ENCODE measurements at regions not wholly inside any gene's neighbourhood (a gene's known extent, or its start where the extent isn't known, plus 50 kb on each side); places are given as distances from the start of the nearest gene placed in this dataset.

DNA sequence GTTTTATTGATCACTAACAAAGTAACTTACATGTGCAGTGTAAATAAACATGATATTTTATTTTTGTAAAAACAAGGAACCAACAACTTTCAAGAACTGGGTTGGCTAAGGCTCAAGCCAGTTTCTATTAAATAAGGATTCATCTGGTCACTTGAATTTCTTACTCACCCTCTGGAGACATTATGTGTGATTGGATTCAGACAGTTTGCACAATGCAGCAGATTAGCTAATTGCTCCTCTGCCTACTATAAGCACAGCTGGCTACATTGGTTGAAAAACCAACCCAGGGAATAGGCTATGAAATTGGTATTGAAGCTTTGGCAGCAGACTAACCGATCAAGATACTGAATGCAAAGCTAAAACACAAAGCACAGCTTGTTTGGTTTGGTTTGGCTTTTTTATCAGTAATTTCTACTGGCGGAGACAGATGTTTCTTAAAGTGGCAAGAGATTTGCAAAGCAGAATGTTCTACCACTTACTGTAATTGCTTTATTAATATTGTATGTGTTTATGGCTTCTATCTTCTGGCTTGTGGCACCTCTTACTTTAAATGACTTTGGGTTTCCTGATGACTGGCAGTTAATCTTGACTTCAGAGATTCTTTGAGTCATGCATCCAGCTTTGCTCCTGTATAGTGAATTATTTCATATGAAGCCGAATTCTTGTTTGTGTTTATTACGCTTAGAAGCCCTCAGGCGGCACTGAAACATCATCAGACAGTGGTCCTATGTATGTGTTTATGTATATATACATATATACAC, 231.5 kb downstream of the MPDZ start:
- Histone ChIP-seq H3K27ac (ENCODE audit: insufficient read depth, low read length, poor library complexity, severe bottlenecking) (no peak overlapping the region), H3K4me3 (ENCODE audit: low read depth, low read length) (no peak overlapping the region), H3K4me1 (ENCODE audit: control insufficient read depth, insufficient read depth, low read length, poor library complexity, severe bottlenecking) (no peaks in the 10 kb centered on the region), H3K9me3 (ENCODE audit: control insufficient read depth in 2 of 2, low read length in 2 of 2) (no peaks in the 10 kb centered on the region), H3K36me3 (ENCODE audit: control insufficient read depth, insufficient read depth, low read length) (no peaks in the 10 kb centered on the region), H3K27me3 (ENCODE audit: control insufficient read depth, insufficient read depth, low read length) (no peaks in the 10 kb centered on the region)
- no peak for DNase-seq
- Mint-ChIP-seq H3K9me3 (peaks cover 2 to 32% (median 9%) of the 10 kb centered on the region in 7 donors), H3K27me3 (no peaks in the 10 kb centered on the region), H3K27ac (no peak overlapping the region), H3K4me3 (no peak overlapping the region), H3K36me3 (no peaks in the 10 kb centered on the region), H3K4me1 (no peaks in the 10 kb centered on the region)
- no peak for ATAC-seq (ENCODE audit: low read depth in 2 of 2)

DNA sequence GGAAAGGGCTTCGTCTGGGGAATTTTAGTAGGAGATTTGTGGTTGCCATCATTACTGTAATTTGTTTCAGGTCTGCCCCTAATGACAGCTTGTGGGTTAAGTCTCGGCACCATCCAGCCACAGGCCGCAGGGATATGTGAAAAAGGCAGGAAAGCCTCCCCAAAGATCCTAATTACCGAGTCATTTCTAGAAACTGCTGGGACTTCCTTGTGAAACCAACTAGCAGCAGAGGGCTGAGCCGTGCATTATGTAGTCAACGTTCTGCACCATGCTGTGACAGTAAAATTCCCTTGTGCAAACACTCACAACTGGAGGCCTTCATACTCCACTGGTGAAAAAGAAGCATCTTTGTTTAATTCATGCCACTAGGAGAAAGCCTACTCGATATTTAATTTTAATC, 230.3 kb downstream of the MPDZ start:
- Mint-ChIP-seq H3K27ac (no peak overlapping the region), H3K4me1 (no peaks in the 10 kb centered on the region), H3K27me3 (no peaks in the 10 kb centered on the region), H3K9me3 (peaks cover 2 to 37% (median 9%) of the 10 kb centered on the region in 7 donors), H3K4me3 (no peak overlapping the region), H3K36me3 (no peaks in the 10 kb centered on the region)
- Histone ChIP-seq H3K4me1 (ENCODE audit: control insufficient read depth, insufficient read depth, low read length, poor library complexity, severe bottlenecking) (no peaks in the 10 kb centered on the region), H3K9me3 (ENCODE audit: control insufficient read depth in 2 of 2, low read length in 2 of 2) (peaks cover 0 to 1% of the 10 kb centered on the region in 2 experiments), H3K27ac (ENCODE audit: insufficient read depth, low read length, poor library complexity, severe bottlenecking) (no peak overlapping the region), H3K36me3 (ENCODE audit: control insufficient read depth, insufficient read depth, low read length) (no peaks in the 10 kb centered on the region), H3K27me3 (ENCODE audit: control insufficient read depth, insufficient read depth, low read length) (no peaks in the 10 kb centered on the region), H3K4me3 (ENCODE audit: low read depth, low read length) (no peak overlapping the region)
- no peak for DNase-seq
- no peak for ATAC-seq (ENCODE audit: low read depth in 2 of 2)

DNA sequence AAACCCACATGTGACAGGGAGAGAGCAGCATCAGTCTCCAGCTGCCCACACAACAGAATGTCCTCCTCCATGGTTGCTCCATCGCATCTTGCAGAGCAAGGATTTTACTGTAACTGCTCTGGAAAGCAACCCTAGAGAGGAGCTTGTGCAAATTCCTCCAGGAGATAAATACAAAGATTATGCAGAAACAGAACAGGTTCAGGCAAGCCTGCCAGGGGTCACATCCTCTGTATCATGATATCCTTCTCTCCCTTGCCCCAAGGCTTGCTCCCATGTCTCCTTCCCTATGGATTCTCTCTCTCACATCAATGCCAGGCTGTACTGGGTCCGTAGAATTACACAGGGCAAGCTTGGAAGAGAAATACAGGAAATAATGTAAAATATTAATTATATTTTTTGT, 226.0 kb downstream of the MPDZ start:
- Mint-ChIP-seq H3K9me3 (peaks cover 0 to 22% (median 5%) of the 10 kb centered on the region in 7 donors), H3K27me3 (no peaks in the 10 kb centered on the region), H3K4me1 (no peaks in the 10 kb centered on the region), H3K27ac (no peak overlapping the region), H3K36me3 (no peaks in the 10 kb centered on the region), H3K4me3 (no peak overlapping the region)
- Histone ChIP-seq H3K9me3 (ENCODE audit: control insufficient read depth in 2 of 2, low read length in 2 of 2) (peaks cover 0 to 1% of the 10 kb centered on the region in 2 experiments), H3K27ac (ENCODE audit: insufficient read depth, low read length, poor library complexity, severe bottlenecking) (no peak overlapping the region), H3K27me3 (ENCODE audit: control insufficient read depth, insufficient read depth, low read length) (no peaks in the 10 kb centered on the region), H3K4me3 (ENCODE audit: low read depth, low read length) (no peak overlapping the region), H3K36me3 (ENCODE audit: control insufficient read depth, insufficient read depth, low read length) (no peaks in the 10 kb centered on the region), H3K4me1 (ENCODE audit: control insufficient read depth, insufficient read depth, low read length, poor library complexity, severe bottlenecking) (no peaks in the 10 kb centered on the region)
- ATAC-seq (ENCODE audit: low read depth in 2 of 2) = no peak
- DNase-seq = no peak

DNA sequence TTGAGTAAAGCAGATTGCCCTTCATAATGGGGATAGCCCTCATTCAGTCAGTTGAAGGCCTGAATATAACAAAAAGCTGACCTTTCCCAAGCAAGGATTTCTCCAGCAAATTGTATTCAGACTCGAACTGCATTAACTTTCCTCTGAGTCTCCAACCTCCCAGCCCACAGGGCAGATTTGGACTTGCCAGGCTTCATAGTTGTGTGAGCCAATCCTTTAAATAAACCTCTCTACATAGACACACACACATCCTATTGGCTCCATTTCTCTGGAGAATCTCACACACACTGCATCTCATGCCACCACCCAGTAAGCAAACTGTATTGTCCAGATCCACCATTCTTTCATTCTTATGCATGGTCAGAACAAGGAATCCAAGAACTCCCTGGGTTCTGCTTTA, 225.1 kb downstream of the MPDZ start:
- no peak for ATAC-seq (ENCODE audit: low read depth in 2 of 2)

More for the DNA sequence above, 225.1 kb downstream of the MPDZ start:
- Histone ChIP-seq H3K4me1 (ENCODE audit: control insufficient read depth, insufficient read depth, low read length, poor library complexity, severe bottlenecking) (no peaks in the 10 kb centered on the region), H3K27ac (ENCODE audit: insufficient read depth, low read length, poor library complexity, severe bottlenecking) (no peak overlapping the region), H3K4me3 (ENCODE audit: low read depth, low read length) (no peak overlapping the region), H3K9me3 (ENCODE audit: control insufficient read depth in 2 of 2, low read length in 2 of 2) (peaks cover 0 to 1% of the 10 kb centered on the region in 2 experiments), H3K36me3 (ENCODE audit: control insufficient read depth, insufficient read depth, low read length) (no peaks in the 10 kb centered on the region), H3K27me3 (ENCODE audit: control insufficient read depth, insufficient read depth, low read length) (no peaks in the 10 kb centered on the region)
- H3K36me3 Mint-ChIP-seq = no peaks in the 10 kb centered on the region
- no peak for DNase-seq
- H3K27me3 Mint-ChIP-seq = no peaks in the 10 kb centered on the region
- peaks cover 0 to 20% (median 7%) of the 10 kb centered on the region in 7 donors for H3K9me3 Mint-ChIP-seq
- H3K4me1 Mint-ChIP-seq = no peaks in the 10 kb centered on the region
- H3K4me3 Mint-ChIP-seq = no peak overlapping the region
- no peak overlapping the region for H3K27ac Mint-ChIP-seq
